ENCODE measurements at regions not wholly inside any gene's neighbourhood (a gene's known extent, or its start where the extent isn't known, plus 50 kb on each side); places are given as distances from the start of the nearest gene placed in this dataset.

DNA sequence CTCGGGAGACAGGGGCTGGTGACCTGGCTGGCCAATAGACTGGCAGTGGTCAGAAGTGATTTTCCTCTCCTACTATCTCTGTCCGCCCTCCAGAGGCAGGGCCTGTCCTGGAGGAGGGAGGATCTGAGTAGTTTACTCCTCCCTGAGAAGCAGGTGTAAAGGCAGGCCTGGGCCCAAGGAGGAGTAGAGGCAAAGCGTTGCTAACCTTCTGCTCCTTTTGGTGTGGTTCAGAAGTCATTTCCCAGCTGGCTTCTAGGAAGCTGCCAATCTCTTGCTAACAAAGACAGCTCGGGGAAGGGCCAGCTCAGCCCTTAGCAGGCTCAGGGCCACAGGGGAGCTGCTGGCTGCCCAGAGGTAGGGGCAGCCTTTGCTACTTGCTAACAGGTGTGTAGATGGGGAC, 151.1 kb upstream of the NECTIN1 start:
- DNase-seq = no peak

DNA sequence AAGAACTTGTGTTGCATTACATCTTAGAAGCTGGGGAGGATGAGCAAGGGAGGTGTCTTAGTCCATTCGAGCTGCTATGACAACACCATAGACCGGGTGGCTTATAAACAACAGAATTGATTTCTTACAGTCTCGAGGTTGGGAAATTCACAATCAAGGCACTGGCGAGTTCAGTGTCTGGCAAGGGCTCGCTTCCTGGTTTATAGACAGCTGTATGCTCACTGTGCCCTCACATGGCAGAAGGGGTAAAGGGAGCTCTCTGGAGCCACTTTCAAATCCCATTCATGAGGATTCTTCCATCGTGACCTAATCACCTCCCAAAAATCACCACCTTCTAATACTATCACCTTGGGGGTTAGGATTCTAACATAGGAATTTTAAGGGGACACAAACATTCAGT, 150.0 kb upstream of the NECTIN1 start:
- DNase-seq = no peak

- DNase-seq = no peak
Observed at GRCh38 chr11:119876841-119877240, 147.8 kb upstream of the NECTIN1 start.

DNA sequence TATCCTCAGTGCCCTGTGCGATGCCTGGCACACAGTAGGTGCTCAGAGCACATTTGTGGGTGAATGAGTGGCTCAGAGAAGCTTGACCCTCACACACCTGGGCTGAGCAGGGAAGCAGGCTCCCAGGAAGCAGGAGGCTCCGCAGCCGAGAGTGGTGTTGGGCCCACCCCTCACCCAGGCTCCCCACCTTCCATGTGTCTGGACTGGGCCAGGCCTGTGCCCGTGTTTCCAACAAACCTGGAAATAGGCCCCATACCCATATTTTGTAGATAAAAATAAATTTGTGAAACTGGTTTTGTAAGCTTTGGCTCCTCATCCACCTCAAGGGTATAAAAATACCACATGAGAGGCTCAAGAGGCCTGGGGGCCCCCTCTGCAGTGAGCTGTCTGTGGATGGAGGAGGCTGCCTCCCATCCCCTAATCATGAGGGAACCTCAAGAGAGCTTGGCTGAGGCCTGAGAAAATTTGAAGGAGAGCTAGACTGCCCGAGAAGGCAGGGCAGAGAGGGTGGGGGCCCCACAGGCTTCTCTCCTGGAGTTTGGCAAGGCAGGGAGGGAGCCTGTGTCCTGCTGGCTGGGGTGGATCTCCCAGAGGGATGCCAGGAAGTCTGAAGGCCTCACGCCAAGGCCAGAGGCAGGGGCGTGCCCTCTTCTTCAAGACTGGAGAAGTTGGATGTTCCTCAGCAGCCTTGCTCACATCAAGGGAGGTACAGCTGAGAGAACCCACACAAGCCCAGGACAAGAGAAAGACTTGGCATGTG, 147.0 kb upstream of the NECTIN1 start:
- DNase-seq = no peak

GRCh38 chr11:119874660-119875238, 145.7 kb upstream of the NECTIN1 start:
- no peak for DNase-seq

DNA sequence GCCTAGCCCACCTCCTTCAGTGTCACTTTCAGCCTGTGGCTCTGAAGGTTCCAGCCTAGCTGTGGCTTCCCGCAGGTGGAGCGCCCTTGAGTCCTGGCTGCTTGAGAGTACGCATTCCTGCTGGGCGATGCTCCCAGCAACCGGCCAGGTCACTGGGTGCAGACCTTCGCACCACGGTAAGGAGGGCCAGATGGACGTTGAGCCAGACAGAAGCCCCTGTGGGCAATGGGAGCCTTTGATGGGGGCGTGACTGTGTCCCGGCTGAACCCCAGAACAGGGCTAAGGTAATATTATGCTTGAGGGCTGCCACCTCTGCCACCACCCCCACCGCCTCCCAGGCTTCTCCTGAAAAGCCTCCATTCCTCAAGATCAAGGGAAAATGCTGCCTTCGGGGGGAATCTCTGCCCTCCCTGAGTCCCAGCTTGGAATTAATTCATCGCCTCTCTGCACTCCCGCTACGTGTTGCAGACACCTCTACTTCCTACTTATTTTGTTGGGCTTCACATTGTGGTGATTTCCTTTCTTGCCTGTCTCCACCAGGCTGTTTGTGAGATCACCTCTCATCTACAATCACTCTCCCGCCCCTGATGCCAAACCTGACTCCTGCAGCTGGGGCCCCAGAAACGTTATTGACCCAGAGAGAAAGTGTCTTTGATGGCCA, 144.9 kb upstream of the NECTIN1 start:
- DNase-seq = no peak

DNA sequence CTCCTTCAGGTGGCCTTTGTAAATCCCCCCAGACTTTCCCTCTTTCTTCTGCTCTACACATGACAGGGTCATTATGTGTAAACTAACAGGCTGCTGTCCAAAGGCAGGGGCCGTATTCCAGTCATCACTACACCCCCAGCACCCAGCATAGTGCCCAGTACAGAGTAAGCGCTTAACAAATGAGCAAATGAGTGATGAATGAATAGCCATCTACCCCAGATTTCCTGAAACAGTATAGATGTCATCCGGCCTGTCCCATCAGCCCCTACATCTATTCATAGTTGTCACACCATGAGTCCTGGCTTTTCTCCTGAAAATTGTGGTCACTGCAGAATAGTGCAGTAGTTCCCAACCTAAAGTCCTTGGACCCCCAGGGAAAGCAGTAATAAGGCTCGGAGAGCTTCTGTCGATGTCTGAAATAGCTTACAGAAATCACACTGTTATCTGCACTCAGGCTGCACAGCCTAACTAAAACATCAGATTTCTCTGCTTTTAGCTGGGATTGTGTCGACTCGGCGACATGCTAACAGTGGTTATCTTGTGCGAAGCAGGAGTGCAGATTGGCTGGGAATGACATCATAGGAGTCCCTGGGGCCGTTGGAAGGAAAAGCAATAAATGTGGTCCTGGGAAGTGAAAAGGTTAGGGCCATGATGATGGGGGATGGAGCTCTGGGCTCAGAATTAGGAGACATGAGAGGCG, 143.8 kb upstream of the NECTIN1 start:
- DNase-seq = no peak

- DNase-seq = peak; percentile 7
Observed at GRCh38 chr11:119865661-119866156, 136.7 kb upstream of the NECTIN1 start.

GRCh38 chr11:119864836-119865235, 135.8 kb upstream of the NECTIN1 start:
- no peak for DNase-seq

DNA sequence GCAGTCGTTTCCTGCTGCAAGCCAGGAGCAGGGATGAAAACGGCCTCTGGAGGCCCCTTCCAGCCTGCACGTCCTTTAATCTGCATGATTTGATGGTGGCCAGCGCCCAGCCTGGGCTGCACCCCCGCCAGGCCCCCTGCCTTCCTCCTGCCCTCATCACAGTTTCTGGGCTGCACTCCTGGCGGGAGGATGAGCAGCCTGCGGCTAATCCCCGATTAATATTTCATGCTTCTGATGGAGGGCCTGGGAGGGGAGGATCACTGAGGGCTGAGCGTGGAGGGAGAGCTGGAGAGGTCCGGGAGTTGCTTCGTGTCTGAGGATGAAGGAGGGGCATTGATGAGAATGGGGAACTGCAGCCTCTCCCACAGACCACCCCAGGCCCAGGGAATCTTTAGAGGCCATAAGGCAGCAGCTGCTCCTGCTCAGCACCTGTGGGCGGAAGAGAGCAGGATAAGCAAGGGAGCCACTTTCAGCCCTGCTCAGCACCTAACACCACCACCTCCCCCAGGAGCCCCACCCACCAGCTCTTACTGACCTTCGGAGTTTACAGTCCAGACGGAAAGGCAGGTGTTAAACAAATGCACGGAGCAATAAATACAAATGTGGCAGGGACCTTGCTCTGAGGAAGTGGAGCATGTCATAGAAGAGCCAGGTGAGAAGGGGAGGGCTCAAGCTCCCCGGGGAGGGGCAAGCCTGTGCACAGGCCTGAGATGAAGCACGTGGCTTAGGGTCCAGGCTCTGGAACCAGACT, 135.0 kb upstream of the NECTIN1 start:
- no peak for DNase-seq

DNA sequence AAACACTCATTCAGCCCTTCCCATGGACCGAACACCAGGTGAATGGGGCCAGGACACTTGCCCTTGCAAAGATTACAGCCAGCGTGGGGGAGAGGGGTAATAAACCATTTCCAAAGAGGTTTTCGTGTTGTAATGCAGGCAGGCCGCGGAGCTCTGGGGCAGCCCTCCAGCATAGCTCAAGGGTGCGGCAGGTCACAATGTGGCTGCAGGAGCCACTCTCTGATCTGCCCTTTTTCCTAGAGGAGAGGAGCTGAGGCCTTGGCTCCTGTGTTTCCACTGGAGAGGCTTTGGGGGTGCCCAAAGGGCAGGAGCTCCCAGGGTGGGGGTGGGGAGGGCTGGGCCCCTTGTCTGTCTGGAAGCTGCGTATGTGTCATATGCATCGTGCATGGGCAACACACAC, 134.2 kb upstream of the NECTIN1 start:
- no peak for DNase-seq

- DNase-seq = no peak
Observed at GRCh38 chr11:119861160-119861559, 132.2 kb upstream of the NECTIN1 start.

DNA sequence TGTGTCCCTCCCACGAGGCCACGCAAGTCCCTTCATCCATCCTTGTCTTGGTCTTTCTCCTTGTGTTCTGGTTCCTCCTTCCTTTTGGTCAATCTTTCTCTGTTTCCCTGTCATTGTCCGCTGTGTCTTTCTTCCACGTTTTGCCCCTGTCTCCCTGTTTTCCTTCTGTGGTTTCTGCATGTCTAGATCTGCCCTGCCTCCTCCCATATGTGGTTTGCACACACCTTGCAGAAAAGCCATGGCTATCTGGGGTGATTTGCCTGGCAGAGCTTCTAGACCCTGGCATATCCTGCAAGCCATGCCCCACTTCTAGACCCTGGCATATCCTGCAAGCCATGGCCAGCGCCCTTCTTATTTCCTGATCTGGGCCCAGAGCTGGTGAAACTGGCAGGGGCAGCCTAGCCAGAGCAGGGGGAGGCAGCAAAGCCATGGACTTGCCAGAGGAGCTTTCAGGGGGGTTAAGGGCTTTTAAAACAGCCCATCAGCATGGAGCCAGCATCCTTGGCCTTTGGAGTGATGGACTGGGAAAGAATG, 131.6 kb upstream of the NECTIN1 start:
- no peak for DNase-seq

GRCh38 chr11:119859684-119860083, 130.7 kb upstream of the NECTIN1 start:
- no peak for DNase-seq

- no peak for DNase-seq
Observed at GRCh38 chr11:119858288-119858687, 129.3 kb upstream of the NECTIN1 start.

GRCh38 chr11:119856681-119857485, 127.9 kb upstream of the NECTIN1 start:
- DNase-seq = no peak

DNA sequence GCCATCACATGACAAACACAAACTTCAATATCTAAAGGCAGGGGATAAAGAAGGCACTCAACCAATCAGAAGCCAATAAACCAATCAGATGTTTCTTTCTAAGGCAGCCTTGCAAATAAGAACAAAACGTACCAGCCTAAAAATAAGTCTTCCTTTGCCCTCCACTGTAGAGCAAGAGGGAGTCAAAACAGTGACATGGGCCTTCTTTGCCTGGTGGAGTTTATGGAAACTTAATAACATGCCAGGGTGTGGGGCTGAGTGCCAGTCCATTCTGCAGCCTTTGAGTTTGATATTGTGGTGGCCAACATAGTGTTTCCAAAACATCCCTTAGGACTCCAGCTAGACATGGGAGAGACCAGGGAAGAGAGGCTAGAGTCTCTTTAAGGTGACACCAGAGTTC, 126.1 kb upstream of the NECTIN1 start:
- DNase-seq = no peak

GRCh38 chr11:119854521-119854920, 125.5 kb upstream of the NECTIN1 start:
- no peak for DNase-seq

DNA sequence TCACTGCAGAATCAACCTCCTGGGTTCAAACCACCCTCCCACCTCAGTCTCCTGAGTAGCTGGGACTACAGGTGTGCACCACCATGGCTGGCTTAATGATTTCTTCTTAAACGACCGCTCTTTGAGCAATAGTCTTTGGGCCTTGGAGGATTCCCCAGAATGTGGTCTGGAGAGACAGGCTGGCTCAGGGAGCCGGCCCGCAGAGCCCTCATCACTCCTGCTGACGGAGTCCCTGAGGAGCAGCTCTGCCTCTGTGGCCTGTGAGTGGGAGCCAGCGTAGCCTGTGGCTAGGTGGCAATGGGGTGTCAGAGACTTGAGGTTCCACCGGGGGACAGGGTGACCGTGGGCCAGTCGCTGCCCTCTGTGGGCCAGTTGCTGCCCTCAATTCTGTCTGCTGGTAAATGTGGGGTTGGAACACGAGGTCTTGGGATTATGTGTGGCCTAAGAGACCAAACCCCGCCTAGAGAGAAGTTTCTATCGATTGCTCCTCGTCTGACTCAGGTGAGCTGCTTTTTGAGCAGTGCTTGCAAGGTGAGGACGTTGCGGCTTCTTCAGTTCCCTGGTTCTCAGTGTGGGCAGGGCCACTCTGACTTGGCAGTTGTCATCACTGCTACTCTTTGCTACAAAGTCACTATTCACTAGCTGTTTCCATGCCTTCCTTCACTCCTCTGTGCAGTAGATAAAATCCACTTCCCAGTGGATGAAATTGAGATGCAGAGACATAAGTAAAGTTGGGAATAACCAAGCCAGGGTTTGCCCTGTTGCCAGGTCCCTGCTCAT, 124.8 kb upstream of the NECTIN1 start:
- DNase-seq = no peak

GRCh38 chr11:119852741-119853140, 123.7 kb upstream of the NECTIN1 start:
- DNase-seq = no peak

Measured in fibroblast of skin of scalp (primary cell).